Panc1 (cell line): ENCODE measurements at regions not wholly inside any gene's neighbourhood (a gene's known extent, or its start where the extent isn't known, plus 50 kb on each side); places are given as distances from the start of the nearest gene placed in this dataset.

Source experiments
- POLR2AphosphoS5 ChIP-seq: IDR thresholded peaks from 2 replicates; pipeline ENCODE4 v1.6.1; 2012; ENCODE audit warnings: mild to moderate bottlenecking, low read depth, low read length, moderate library complexity
- TCF7L2 ChIP-seq: IDR thresholded peaks from 2 replicates; pipeline ENCODE4 v1.6.1; 2011; ENCODE audit warnings: mild to moderate bottlenecking, low read depth, low read length, inconsistent platforms
- TF ChIP-seq, protein P1 (sequence below): fragments of 450-650 bp; IDR thresholded peaks from 2 replicates; pipeline ENCODE4 v1.5.1; 2017; ENCODE audit warnings: mild to moderate bottlenecking

DNA sequence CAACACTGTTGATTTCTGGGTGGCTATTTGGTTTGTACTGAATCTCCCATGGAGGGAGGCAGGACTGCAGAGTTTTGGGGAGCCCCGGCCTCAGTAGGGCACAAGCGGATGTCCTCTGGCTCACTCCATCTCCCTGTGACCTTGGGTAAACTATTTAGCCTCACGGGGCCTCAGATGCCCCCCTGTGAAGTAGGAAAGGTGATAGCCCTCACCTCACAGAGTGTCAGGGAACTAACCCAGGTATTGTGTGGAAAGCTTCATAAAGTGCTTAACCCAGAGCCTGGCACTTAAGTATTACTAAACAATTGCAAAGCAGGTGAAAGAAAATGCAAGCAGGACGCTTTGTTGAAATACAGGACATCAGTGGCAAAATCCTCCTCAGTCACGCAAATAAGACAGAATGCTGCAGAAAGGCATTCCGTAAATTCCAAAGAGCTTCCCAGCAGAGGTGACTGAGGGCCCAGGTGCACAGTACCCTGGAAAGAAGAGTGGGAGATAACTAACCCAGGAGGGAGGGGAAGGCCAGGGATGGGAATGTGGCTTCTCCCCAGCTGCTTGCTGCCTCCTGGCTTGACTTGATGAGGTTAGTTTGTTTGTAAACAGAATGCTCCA is 436.3 kb downstream of the PRDM2 start:
- TF ChIP-seq, protein P1, sequence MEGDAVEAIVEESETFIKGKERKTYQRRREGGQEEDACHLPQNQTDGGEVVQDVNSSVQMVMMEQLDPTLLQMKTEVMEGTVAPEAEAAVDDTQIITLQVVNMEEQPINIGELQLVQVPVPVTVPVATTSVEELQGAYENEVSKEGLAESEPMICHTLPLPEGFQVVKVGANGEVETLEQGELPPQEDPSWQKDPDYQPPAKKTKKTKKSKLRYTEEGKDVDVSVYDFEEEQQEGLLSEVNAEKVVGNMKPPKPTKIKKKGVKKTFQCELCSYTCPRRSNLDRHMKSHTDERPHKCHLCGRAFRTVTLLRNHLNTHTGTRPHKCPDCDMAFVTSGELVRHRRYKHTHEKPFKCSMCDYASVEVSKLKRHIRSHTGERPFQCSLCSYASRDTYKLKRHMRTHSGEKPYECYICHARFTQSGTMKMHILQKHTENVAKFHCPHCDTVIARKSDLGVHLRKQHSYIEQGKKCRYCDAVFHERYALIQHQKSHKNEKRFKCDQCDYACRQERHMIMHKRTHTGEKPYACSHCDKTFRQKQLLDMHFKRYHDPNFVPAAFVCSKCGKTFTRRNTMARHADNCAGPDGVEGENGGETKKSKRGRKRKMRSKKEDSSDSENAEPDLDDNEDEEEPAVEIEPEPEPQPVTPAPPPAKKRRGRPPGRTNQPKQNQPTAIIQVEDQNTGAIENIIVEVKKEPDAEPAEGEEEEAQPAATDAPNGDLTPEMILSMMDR: no peak
- TF ChIP-seq POLR2AphosphoS5: no peak
- no peak for TF ChIP-seq TCF7L2
